ENCODE measurements at regions not wholly inside any gene's neighbourhood (a gene's known extent, or its start where the extent isn't known, plus 50 kb on each side); places are given as distances from the start of the nearest gene placed in this dataset.

DNA sequence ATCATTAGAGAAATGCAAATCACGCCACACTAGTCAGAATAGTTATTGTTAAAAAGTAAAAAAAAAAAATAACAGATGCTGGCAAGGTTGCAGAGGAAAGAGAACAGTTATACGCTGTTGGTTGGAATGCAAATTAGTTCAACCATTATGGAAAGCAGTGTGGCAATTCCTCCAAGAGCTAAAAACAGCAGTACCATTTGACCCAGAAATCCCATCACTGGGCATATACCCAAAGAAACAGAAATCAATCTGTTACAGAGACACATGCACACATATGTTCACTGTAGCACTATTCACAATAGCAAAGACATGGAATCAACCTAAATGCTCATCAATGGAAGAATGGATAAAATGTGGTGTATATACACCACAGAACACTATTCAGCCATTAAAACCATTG is 388.7 kb upstream of the FMR1 start:
- no peaks in the 10 kb centered on the region for H3K4me1 Mint-ChIP-seq
- no peaks in the 10 kb centered on the region for H3K36me3 Mint-ChIP-seq
- no peak overlapping the region for H3K27ac Mint-ChIP-seq
- Histone ChIP-seq H3K27me3 (ENCODE audit: control insufficient read depth in 2 of 2, insufficient read depth in 2 of 2, low read length in 2 of 2) (no peaks in the 10 kb centered on the region), H3K9ac (ENCODE audit: insufficient read depth, low read length, poor library complexity, severe bottlenecking) (no peak overlapping the region), H3K79me2 (ENCODE audit: insufficient read depth, low read length) (no peaks in the 10 kb centered on the region), H3K36me3 (replicated peaks in 1 of 2; ENCODE audit: control insufficient read depth in 1 of 2, insufficient read depth in 2 of 2, low read length in 2 of 2) (no peaks in the 10 kb centered on the region), H3K9me3 (replicated peaks in 1 of 2; ENCODE audit: control insufficient read depth in 1 of 2, insufficient read depth in 1 of 2, low read length in 2 of 2) (no peaks in the 10 kb centered on the region), H2AFZ (ENCODE audit: insufficient read depth, low read depth, low read length, poor library complexity, severe bottlenecking) (no peak overlapping the region), H3K4me1 (ENCODE audit: control insufficient read depth in 1 of 2, insufficient read depth in 2 of 2, low read length in 2 of 2) (no peaks in the 10 kb centered on the region), H3K4me2 (replicated peaks; ENCODE audit: extremely low read depth, low read length, poor library complexity, severe bottlenecking) (no peak overlapping the region), H3K27ac (ENCODE audit: low read depth in 1 of 2, low read length in 2 of 2) (no peak overlapping the region), H4K20me1 (ENCODE audit: insufficient read depth, low read length) (no peaks in the 10 kb centered on the region), H3K4me3 (replicated peaks in 1 of 3; ENCODE audit: low read depth in 2 of 3, low read length in 3 of 3) (no peak overlapping the region)
- no peak for TF ChIP-seq CTCF (IDR thresholded peaks at IDR 0.05)
- no CpG with 5 or more reads among the region's 2 CpGs for WGBS (ENCODE audit: insufficient coverage)
- intact Hi-C loops (cut with micrococcal nuclease), result no loop called here
- peaks cover 0 to 2% (median 0%) of the 10 kb centered on the region in 3 donors for H3K27me3 Mint-ChIP-seq (ENCODE audit: low read depth in 3 of 3)
- H3K4me3 Mint-ChIP-seq, result no peak overlapping the region
- H3K9me3 Mint-ChIP-seq, result peaks cover 0 to 6% (median 4%) of the 10 kb centered on the region in 7 donors
- DNase-seq, result no peak

DNA sequence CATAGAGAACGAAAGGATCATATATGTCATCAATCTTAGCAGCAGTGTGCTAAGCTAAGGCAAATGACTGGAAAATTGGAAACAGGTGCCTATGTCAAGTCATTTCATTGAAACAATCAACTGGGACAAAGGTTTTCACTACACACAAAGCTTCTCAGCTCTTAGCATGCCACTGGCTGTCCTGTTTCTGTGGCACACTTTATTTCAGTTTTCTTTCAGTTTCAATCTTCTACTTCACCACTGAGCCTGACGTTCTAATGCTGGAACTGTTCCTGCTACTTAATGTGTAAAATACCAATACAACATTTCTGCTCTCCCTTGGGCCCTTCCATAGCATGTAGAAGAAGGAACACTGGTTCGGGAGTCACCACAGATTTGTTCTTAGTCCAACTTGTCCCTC is 378.3 kb upstream of the FMR1 start:
- Mint-ChIP-seq H3K27me3 (ENCODE audit: low read depth in 3 of 3) (no peaks in the 10 kb centered on the region), H3K27ac (no peak overlapping the region), H3K9me3 (peaks cover 0 to 3% (median 0%) of the 10 kb centered on the region in 7 donors), H3K36me3 (no peaks in the 10 kb centered on the region), H3K4me1 (no peaks in the 10 kb centered on the region), H3K4me3 (no peak overlapping the region)
- Histone ChIP-seq H3K27me3 (ENCODE audit: control insufficient read depth in 2 of 2, insufficient read depth in 2 of 2, low read length in 2 of 2) (no peaks in the 10 kb centered on the region), H3K27ac (ENCODE audit: low read depth in 1 of 2, low read length in 2 of 2) (no peak overlapping the region), H3K4me2 (replicated peaks; ENCODE audit: extremely low read depth, low read length, poor library complexity, severe bottlenecking) (no peak overlapping the region), H2AFZ (ENCODE audit: insufficient read depth, low read depth, low read length, poor library complexity, severe bottlenecking) (no peak overlapping the region), H3K79me2 (ENCODE audit: insufficient read depth, low read length) (no peaks in the 10 kb centered on the region), H3K36me3 (replicated peaks in 1 of 2; ENCODE audit: control insufficient read depth in 1 of 2, insufficient read depth in 2 of 2, low read length in 2 of 2) (no peaks in the 10 kb centered on the region), H4K20me1 (ENCODE audit: insufficient read depth, low read length) (no peaks in the 10 kb centered on the region), H3K4me3 (replicated peaks in 1 of 3; ENCODE audit: low read depth in 2 of 3, low read length in 3 of 3) (no peak overlapping the region), H3K9me3 (replicated peaks in 1 of 2; ENCODE audit: control insufficient read depth in 1 of 2, insufficient read depth in 1 of 2, low read length in 2 of 2) (no peaks in the 10 kb centered on the region), H3K9ac (ENCODE audit: insufficient read depth, low read length, poor library complexity, severe bottlenecking) (no peak overlapping the region), H3K4me1 (ENCODE audit: control insufficient read depth in 1 of 2, insufficient read depth in 2 of 2, low read length in 2 of 2) (no peaks in the 10 kb centered on the region)
- DNase-seq, result no peak
- TF ChIP-seq CTCF (IDR thresholded peaks at IDR 0.05), result no peak
- intact Hi-C loops (cut with micrococcal nuclease), result no loop called here
- no CpG with 5 or more reads among the region's 3 CpGs for WGBS (ENCODE audit: insufficient coverage)

Data from CD14-positive monocyte (primary cell).